GM23248 (cell line): ENCODE measurements at regions not wholly inside any gene's neighbourhood (a gene's known extent, or its start where the extent isn't known, plus 50 kb on each side); places are given as distances from the start of the nearest gene placed in this dataset.

ENCODE experiments used
- EZH2 ChIP-seq: fragments of 200-600 bp; sonication (generic); IDR thresholded peaks from 2 replicates; pipeline ENCODE4 v1.6.1; 2018; ENCODE audit warnings: antibody characterized with exemption, mild to moderate bottlenecking; ENCODE audit not compliant: insufficient read depth, poor library complexity, severe bottlenecking
- EZH2phosphoT487 ChIP-seq: fragments of 200-600 bp; sonication (generic); IDR thresholded peaks from 2 replicates; pipeline ENCODE4 v1.6.1; 2018; ENCODE audit warnings: antibody characterized with exemption, moderate library complexity, mild to moderate bottlenecking, low read depth; ENCODE audit not compliant: insufficient read depth

- no peak for TF ChIP-seq EZH2
- TF ChIP-seq EZH2phosphoT487, result no peak
Measured at GRCh38 chr10:78516236-78516635, 482.6 kb downstream of the RPS24 start.
